ENCODE measurements at regions not wholly inside any gene's neighbourhood (a gene's known extent, or its start where the extent isn't known, plus 50 kb on each side); places are given as distances from the start of the nearest gene placed in this dataset.

- TF ChIP-seq CTCF (IDR thresholded peaks at IDR 0.05; ENCODE audit: poor library complexity): no peak
- TF ChIP-seq EZH2 (IDR thresholded peaks at IDR 0.05; ENCODE audit: borderline replicate concordance): no peak
- no peak for TF ChIP-seq EZH2phosphoT487 (IDR thresholded peaks at IDR 0.05; ENCODE audit: low read depth, severe bottlenecking, unreplicated experiment)
These were observed 99.5 kb upstream of the TMCC3 start for GRCh38 chr12:94749890-94750289.

Measured in hepatocyte (in vitro differentiated cells).